Activated CD4-positive, CD25-positive, alpha-beta regulatory T cell treated with anti-CD3 and anti-CD28 coated beads, Interleukin-2, amount 50 U/mL, for 72 hours (primary cell): ENCODE measurements at regions not wholly inside any gene's neighbourhood (a gene's known extent, or its start where the extent isn't known, plus 50 kb on each side); places are given as distances from the start of the nearest gene placed in this dataset.

Experiments used
- DNase-seq: peaks from one replicate; pipeline ENCODE4 v3.0.0; 2021

DNA sequence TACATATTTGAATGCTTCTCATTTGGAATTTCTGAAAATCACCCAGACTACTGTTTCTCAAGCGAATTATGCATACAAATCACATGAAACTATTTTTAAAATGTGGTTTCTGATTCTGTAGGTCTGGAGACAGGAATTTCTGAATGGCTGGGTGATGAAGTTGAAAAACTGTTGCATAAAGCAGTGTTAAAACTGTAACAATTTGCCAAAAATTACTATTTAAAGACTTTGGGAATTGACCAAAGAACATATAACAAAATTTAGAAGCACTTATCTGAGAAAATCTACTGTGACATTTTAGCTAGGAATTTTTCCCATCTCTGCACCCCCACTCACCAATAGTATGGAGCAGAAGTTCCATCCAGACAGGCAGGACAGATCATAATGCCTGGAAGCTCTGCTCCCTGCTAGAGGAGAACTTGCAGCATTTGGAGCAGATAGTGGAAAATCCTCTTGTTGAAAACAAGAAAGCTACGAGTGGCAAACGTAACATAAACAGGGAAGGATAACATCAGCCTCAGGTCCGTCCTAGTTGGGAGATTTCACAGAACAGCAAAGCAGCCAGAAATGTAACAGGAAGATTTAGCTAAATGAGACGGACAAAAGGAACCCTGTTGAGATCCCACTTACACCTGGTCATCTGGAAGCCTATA lies 132.3 kb upstream of the MCTP2 start:
- no peak for DNase-seq

DNA sequence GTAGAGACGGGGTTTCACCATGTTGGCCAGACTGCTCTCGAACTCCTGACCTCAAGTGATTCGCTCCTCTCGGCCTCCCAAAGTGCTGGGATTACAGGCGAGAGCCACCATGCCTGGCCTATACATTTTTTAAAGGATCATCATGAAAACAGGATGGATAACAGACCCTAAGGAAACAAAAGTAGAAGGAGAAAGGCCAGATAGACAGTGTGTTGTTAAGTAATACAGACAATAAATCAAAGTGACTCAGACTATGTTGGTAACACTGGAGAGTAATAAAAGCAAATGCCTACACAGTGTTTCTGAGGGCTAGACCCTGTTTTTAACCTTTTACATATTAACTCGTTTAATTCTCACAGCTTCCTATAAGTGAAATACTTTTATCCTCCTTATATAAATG lies 133.8 kb upstream of the MCTP2 start:
- DNase-seq, result no peak

DNA sequence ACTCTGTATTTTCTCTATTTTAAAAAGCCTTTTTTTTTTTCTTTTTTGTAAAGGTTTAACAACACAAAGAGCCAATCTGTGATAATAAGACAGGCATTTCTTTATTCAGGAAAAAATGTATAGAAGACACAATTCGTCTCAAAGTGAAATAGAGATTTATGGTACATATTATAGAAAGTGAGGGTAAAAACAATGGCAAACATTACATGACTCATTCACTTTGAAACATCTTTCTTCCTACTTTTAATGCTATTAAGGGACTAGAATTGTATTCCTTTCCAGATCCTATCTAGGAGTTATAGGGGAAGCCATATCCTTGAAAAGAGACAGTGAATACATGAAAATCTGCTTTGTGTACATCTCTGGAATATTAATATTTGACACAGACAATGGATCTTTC lies 137.1 kb upstream of the MCTP2 start:
- no peak for DNase-seq

DNA sequence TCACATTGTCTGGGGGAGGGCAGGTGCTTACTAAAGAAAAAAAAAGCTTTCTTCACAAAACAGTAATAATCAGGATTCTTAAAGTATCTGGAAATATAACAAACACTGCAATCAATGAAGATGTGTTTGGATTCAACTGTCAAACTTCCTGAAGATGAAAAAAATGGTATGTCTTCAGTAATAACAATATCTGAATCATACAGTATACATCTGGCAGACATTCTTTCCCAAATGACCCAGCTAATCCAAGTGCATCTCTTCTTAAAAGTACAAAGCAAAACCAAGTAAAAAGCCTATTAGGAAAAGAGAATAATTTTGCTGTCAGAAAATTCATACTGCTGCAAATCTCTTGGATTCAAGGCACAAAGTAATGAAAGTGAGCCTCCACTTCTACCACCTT lies 145.0 kb upstream of the MCTP2 start:
- DNase-seq, result no peak

DNA sequence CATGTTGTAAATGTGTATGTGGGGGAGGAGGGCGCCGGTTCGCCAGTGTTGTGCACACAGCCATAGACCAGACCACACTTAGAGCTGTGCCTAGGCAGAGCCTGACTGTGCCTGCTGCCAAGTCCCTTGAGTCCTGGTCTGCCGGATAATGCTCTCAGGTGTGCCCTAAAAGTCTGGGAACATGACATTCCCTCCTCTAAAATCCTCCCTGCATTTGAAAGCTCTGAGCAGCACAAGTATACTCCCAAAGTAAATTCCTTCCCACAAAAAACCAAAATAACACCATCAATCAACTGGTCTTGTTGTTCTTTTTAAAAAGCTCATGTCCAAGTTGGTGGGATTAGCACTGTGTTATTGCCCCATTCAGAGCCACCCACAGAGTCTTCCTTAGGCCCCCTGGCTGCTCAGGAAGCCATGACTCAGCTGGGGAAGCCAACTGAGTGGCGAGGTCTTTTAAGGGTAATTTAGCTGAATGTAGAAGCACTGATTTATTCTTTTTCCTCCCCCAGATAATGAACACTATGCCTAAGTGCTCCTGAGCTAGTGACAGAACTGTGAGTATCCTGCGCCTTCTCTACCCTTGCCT lies 147.8 kb upstream of the MCTP2 start:
- no peak for DNase-seq

DNA sequence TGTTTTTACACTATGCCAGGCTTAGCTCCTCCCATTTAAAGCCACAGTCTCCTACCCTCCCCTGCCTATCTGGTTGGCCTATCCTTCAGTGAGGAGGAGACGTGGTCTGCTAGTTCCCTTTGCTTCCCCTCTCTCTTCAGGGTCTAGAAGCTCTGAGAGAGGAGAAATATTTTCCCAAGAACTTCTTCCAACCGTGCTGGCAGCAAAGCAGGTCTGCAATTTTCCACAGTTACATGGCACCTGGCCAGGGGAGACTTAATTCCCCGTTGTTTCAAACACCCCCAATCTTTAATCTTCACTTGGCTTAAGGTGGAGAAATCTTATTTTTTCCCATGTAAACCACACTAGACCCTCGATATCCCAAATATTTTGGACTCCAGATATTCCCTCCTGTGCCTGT lies 149.5 kb upstream of the MCTP2 start:
- no peak for DNase-seq

DNA sequence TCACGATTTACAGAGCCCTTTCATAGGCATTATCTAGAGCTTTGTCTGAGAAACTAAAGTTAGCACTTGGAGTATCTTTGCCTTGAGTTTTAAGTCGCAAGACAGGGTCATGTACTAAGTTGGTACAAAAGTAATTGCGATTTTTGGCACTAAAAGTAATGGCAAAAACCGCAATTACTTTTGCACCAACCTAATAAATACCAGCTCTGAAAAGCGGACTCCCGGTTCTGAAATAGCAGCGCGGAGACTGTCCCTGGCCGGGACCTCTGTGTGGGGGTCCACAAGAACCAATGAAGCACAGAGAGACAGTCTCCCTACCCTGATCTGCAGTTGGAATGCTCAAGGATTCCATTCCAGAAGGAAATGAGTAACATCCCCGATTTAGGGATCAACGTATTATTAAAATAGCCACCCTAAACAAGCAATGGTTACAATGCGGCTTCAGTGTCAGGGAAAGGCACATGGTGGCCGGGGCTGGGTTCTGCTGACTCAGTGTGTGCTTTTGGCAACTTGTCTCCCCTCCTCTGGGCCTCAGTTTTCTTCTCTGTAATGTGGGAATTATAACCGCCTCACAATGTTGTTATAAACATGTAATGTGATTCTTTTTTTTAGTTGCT lies 150.3 kb upstream of the MCTP2 start:
- no peak for DNase-seq

DNA sequence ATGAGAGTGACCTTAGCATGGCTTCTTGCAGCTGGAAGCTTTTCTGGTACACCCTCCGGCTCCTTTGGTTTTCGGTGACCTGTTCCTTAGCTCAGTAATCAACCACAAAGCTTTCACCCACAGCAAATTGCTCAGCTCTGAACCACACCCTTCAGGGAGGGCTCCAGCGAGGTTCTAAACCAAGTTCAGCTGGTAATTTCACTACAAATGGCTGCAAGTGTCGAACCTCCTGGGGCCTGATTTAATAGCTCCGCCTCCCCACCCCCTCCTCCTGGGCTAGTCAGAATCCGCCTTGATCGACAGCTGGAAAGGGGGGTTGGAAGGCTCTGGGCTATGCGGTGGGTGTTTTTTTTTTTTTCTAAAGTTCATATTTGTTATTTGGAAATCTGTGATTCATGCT lies 150.9 kb upstream of the MCTP2 start:
- no peak for DNase-seq

DNA sequence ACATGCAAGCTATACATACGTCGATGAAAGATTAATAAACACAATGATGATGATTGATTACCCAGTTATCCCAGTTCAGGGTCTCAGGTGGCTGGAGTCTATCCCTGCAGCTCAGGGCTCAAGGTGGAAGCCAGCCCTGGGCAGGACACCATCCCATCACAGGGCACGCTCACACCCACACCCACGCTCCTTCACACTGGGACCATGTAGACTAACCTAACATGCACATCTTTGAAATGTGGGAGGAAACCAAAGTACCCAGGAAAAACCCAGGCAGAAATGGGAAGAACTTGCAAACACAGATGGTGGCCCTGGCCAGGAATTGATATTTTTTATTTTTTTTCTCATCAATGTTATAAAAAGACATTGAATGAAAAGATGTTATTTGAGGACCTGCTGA lies 151.4 kb upstream of the MCTP2 start:
- no peak for DNase-seq

DNA sequence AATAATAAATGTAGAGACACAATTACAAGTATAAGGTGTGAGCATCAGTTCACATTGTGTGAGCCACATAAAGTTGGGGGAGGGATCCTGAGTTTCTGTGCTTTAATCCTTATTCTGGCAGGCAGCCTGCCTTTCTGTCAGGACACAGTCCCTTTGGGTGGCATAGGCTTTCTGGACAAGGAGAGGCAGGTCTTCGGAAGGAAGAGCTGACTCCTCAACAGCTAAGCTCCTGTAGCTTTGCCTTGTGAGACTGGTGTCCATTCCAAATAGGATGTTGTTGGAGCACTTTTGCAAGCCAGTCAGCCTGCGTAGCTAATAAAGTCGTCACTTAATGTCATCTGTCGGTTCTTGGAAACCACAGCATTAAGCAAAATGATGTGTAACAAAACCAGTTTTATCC lies 151.9 kb upstream of the MCTP2 start:
- DNase-seq, result no peak

DNA sequence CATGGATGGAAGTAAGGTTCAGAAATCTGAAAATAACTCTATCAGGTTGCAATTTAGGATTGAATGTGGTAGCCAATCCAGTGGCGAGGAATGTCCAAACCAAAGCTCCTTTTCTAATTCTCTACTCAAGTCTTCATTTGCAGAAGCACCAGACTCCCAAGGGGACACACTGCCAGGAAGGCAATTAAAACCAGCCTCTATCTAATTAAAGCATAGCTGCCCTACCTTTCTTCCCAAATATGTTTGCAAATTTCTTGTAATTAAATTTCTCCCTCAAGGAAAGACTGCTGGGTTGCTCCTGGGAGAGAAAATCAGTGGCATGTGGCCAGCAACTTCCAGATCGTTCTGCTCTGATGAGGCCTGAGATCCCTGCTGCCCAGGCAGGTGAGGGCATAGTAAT lies 153.4 kb upstream of the MCTP2 start:
- no peak for DNase-seq

DNA sequence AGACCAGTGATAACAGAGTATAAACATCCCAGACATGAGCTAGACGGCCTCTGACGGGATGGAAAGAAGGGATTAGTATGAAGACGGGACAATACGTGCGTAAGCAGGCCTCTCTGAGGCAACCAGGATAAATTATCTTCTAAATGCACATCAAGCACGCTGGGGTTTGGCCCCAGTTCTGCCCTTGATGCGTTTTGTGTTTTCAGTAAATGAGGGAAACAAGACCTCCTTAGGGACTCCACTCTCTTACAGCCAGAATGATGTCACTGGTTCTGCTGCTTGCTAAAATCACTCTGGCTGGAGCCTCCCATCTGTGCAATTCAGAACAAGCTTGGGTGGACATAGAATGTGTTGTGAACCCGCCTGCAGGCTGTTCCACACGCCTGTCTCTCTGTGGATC lies 156.0 kb upstream of the MCTP2 start:
- no peak for DNase-seq

DNA sequence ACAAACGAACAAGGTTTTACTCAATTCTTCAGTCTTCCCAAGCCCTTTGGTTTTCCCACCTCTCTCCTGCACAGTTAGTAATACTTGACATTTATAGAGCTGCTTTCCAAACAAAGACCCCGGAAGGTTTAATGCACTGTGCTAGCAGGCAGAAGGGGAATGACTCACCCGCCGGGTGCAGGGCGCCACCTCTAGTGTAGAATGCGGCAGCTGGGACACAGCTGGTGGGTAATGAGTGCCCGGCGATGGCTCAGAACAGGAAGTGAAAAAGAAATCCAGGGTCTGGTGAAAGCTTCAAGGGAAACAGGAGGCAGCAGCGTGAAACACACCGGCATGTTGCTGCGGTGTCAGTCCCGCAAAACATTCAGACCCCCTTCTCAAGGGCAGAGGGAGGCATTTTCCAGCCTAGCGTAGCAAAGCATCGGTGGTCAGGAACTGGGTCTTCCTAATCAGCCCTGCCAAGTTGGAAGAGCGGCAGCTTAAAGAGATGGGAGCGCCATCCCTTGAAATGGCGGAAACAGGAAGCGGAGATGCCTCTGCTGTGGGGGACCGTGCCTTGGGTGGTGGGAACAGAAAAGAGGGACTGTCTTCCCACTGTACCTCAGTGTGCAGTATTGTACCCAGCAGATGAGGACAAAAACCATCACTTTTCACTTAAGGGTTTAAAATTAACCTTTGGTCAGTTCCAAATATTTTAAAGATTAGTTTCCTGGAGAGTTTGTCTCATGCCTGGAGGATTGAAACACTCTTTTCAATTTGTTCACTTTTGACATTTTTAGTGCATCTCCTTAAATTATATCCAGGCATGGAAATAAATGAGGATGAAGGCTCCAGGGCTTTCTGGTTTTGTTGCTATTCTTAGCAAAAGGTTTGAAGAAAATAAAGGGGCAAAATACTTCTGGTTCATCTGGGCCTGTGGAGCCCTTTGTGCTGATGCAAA lies 160.7 kb upstream of the MCTP2 start:
- no peak for DNase-seq

DNA sequence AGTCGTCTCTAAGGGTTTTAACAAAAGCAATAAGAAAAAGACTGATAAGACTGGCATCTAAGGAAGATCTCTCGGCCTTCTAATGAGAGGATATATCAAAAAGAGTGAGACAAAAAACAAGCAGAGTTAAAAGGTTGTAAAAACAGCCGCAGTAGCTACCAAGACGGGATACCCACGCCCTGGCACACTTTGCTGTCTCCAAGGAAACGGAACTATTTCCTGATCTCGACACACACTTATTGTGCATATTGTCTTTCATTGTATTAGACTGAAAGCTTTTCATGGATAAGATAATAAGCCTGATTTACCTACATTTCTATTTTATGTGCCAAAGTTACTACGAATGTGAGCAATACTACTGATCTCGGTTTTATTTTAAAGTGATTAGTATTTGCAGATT lies 161.5 kb upstream of the MCTP2 start:
- no peak for DNase-seq

DNA sequence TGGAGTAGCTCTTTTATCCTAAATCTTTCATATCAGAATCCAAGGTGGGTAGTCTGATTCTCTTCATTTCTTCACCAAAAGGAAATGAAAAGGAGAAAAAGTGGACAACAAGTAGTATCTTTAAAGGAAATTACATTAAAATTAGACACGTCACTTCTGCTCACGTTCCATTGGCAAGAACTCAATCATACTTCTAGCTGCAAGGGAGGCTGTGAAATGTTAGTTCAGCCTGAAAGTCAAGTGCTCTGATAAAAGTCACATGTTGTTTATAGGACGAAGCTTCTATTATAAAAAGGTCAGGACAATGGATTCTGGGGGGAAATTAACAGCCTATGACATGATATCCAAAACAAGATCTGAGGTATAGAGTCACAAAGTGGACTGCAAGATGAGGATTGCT lies 164.6 kb upstream of the MCTP2 start:
- no peak for DNase-seq

DNA sequence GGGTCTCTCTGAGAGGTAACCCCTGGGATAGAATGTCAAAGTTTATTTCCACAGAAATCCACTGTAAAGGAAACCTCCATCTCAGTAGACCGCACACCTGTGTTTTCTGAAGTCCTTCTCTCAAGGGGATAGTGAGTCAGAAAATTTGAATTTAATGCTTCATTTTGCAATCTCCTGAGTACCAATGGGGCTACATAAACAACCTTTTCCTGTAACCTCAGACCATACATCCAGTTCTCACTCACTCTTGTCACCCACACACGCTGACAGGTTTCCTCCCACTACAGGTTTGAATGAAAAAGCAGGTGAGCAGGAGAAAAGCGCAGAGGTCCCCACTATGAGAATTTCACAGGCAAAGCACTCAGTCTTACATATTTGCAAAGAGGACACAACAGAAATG lies 165.3 kb upstream of the MCTP2 start:
- no peak for DNase-seq

DNA sequence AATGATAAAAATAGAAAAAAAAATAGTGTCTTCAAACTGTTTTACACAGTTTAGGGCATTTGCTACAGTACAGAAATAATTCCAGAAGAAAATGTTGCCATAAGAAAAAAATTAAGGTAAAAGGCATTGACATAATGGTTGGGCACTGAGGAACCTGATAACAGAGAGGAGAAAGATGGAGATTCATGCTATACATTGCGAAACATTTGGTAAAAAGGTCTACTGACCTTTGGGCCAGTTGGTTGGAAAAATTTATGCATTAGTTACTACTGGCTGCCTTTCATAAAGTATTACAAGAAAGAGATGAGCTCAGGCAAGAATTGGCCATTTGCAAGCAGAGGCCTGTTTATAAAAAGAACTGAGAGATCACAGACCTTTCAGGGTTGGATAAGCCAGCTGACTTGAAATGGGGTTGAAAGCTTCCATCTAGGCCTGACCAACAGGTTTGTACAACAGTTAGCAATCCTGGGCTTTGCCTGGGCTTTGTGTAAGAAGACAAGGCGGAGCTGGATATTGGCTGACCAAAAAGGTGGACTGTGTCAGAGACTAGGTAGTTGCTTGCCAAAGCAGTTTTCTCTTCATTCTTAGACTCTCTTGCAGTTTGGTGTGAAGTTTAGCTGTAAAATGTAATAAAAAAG lies 166.6 kb upstream of the MCTP2 start:
- no peak for DNase-seq

DNA sequence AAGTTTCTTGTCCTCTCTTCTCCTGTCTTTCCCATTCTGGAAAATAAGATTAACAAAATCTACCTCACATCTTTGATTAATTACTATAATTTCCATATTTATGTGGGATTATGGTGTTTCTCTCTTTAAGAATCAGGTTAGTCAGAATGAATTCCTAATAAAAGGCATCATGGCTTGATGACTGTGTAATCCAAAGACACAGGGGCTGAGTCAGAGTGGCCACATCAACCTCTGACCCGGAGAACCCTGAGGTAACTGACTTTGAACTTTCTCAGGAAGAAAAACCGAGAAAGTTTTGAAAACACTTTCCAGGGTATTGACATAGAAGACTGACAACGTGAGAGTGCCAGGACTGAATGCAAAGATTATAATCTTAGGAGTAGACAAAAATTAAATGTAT lies 170.3 kb upstream of the MCTP2 start:
- DNase-seq, result no peak

DNA sequence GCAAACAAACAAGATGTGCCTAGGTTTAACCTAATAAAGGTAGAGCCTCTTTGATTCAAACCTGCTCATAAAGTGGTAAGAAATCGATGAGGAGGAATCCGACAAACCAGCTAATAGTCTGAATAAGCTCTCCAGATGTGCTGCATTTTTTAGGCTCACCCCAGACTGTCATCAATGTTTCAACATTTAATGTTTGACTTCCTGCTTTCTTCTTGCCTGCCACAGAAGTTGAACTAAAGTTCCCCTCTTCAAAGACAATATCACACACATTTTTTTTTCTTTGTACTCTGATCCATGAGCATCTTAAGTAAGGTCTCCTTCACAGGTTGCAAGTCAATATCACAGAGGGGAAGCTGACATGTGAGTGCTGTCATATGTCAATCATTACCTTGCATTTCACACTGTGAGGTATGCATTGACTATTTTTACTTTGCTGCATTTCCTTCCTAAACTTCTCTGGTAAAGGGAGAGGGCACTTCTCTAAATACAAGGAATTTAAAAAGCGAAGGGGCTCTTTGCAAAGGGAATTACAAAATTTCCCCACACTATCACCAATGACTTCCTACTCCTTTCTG lies 172.3 kb upstream of the MCTP2 start:
- DNase-seq, result no peak

DNA sequence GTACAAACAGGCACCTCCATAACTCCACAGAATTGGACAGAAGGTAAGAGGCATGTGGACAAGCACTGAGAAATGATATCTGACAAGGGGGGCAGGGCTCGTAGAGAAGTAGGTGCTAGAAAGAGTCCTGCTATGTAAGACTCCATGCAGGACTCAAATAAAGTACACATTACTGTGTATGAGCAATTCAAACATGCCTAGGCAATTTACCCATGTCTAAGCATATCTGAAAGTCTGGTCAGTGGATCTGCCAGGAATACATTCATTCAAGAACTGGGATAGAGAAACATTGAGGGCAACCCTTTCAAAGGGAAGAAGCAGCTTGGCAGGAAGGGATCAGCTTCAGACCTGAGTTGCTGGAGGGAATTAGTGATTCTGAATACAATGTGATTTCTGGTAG lies 174.1 kb upstream of the MCTP2 start:
- DNase-seq, result no peak

DNA sequence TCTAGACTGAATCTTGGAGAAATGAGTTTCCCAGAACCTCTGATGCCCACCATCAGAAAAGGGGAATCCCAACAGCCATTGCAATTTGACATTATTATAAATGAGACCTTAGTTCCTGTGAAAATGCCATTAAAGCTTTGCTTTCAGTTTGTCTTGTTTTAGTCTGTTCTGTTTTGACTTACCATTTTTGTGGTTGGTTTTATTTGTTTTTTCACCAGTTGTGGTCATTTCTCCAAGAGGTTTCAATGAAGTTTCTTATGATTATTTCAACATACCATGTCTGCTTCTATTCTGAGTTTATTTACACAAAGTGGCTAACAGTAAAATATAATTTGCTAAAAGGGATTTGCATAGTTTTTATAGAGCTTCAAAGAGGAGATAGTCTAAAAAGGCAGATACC lies 175.0 kb upstream of the MCTP2 start:
- no peak for DNase-seq

DNA sequence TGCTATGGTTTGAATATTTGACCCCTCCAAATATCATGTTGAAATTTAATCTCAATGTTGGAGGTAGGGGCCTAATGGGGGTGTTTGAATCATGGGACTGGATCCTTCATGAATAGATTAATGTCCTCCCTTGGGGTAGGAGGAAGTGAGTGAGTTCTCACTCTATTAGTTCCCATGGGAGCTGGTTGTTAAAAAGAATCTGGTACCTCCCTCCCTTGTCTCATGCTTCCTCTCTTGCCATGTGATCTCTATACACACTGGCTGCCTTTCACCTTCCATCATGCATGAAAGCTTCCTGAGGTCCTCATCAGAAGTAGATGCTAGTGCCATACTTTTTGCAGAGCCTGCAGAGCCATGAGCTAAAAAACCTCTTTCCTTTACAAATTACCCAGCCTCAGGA lies 177.7 kb upstream of the MCTP2 start:
- DNase-seq, result no peak

DNA sequence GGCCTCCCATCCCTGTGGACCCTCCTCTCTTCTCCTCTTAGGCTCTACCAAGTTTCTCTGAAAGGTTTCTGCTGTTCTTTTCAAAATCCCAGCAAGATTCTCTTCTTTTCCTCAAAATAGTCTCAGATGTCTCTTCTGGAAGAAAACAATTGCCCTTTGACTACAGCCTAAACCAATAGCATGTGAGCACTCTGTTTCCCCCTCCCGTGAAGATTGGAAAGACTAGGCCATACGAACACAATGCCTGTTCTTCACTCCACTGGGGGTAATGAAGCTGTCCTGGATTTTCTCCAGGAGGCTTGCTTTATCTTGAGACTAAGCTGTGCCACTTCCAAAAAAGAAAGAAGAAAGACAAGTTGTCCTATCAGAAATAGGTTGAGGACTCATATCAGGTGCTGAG lies 178.7 kb upstream of the MCTP2 start:
- DNase-seq, result no peak
